ENCODE measurements at regions not wholly inside any gene's neighbourhood (a gene's known extent, or its start where the extent isn't known, plus 50 kb on each side); places are given as distances from the start of the nearest gene placed in this dataset.
"Not testable (repeated sequence)": the region's sequence is repeated elsewhere in the genome, so short reads cannot be mapped to it uniquely, and the experiment has no call there.

DNA sequence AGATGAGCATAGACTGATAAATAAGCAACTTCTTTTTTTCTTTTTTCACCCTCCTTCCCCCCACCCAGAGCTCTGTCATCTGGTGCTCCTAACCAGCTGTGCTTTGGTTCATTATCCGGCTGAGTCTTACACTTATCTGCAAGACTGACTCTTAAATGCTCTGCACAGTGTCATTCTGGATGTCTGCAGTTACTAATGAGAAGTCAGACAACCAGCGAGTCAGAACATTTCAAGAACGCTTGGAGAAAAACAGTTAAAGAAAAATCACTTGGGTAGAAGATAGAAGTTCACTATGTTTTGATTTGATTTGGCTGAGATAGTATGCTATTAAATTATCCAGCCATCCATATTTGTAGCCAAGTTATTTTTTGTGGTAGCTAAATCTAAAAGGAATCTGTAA is 328.9 kb upstream of the PRICKLE1 start:
- Histone ChIP-seq H3K4me3 (no peak overlapping the region), H3K4me1 (peaks cover 13% of the 10 kb centered on the region), H3K27ac (no peak overlapping the region), H3K27me3 (ENCODE audit: low read depth) (no peaks in the 10 kb centered on the region), H3K36me3 (no peaks in the 10 kb centered on the region), H3K9me3 (peaks cover 2% of the 10 kb centered on the region)
- intact Hi-C loops (cut with DNase I), result no loop called here
- ATAC-seq (no peak), DNase-seq (no peak)
- TF ChIP-seq, protein P1, sequence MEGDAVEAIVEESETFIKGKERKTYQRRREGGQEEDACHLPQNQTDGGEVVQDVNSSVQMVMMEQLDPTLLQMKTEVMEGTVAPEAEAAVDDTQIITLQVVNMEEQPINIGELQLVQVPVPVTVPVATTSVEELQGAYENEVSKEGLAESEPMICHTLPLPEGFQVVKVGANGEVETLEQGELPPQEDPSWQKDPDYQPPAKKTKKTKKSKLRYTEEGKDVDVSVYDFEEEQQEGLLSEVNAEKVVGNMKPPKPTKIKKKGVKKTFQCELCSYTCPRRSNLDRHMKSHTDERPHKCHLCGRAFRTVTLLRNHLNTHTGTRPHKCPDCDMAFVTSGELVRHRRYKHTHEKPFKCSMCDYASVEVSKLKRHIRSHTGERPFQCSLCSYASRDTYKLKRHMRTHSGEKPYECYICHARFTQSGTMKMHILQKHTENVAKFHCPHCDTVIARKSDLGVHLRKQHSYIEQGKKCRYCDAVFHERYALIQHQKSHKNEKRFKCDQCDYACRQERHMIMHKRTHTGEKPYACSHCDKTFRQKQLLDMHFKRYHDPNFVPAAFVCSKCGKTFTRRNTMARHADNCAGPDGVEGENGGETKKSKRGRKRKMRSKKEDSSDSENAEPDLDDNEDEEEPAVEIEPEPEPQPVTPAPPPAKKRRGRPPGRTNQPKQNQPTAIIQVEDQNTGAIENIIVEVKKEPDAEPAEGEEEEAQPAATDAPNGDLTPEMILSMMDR (IDR thresholded peaks at IDR 0.05), result no peak

DNA sequence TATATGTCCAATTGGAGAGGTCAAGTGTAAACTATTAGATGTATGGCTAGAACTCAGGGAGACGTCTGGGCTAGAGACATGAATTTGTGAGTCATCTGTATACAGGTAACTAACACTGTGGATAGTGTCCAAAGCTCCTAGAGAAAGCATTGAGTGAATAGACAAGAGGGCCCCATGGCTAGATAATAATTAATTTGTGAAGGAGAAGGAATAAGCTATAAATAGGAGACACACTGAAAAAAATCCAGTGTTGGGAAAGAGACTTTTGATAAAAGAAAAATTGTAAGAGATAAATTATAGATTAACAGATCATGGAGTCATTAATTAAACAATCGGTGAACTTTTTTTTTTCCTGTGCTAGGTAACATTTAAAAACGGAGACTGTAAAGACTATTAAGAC is 326.6 kb upstream of the PRICKLE1 start:
- TF ChIP-seq, protein P1 (IDR thresholded peaks at IDR 0.05), result no peak
- Histone ChIP-seq H3K27me3 (ENCODE audit: low read depth) (no peaks in the 10 kb centered on the region), H3K4me3 (no peak overlapping the region)

DNA sequence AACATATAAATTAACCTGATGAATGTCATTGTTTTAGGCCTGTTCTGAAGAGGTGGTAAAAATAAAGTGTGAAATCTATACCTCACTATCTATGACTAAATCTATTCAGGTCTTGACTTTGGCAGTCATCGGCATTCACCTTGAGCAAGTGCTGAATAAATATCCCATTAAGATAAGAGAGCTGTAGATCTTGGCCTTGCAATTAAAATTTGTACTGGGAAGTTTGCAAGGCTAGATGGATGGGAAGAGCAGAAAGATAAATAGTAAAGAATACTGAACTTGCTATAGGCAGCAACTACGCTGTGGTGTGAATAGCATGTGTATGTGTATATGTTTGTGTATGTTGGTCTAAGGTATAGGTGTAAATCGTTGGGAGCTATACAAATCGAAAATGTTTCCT is 325.9 kb upstream of the PRICKLE1 start:
- TF ChIP-seq, protein P1 (IDR thresholded peaks at IDR 0.05), result no peak
- DNase-seq (no peak), ATAC-seq (peak in 1 of 2 donors; percentile 44)
- Histone ChIP-seq H3K4me1 (no peaks in the 10 kb centered on the region), H3K9me3 (peaks cover 6% of the 10 kb centered on the region), H3K36me3 (no peaks in the 10 kb centered on the region), H3K27ac (no peak overlapping the region), H3K27me3 (ENCODE audit: low read depth) (no peaks in the 10 kb centered on the region), H3K4me3 (no peak overlapping the region)
- intact Hi-C loops (cut with DNase I), result no loop called here

More for the DNA sequence above, 326.6 kb upstream of the PRICKLE1 start:
- no peak for DNase-seq
- Histone ChIP-seq H3K27ac (no peak overlapping the region), H3K36me3 (no peaks in the 10 kb centered on the region), H3K4me1 (no peaks in the 10 kb centered on the region), H3K9me3 (peaks cover 6% of the 10 kb centered on the region)
- intact Hi-C loops (cut with DNase I), result no loop called here
- peak in 1 of 2 donors; percentile 49 for ATAC-seq

DNA sequence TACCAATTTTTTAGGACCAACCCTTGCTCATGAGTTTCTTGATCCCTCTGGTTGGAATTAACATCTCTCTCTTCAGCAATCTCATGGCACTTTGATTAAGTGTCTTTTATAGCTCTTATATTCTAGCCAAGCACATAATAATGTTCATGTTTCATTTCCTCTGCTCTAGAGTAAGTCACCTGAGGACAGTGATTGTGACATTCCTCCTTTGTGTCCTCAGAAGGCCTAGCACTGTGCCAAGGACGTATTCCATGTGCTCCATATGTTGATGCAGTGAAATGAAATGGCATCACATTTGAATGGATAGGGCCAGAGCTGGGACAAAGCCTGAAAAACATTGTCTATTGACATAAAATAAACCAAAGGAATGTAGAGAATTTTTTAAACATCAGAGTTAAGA is 322.8 kb upstream of the PRICKLE1 start:
- TF ChIP-seq, protein P1 (IDR thresholded peaks at IDR 0.05), result no peak
- intact Hi-C loops (cut with DNase I), result no loop called here
- Histone ChIP-seq H3K4me3 (no peak overlapping the region), H3K4me1 (no peaks in the 10 kb centered on the region), H3K9me3 (peaks cover 6% of the 10 kb centered on the region), H3K27me3 (ENCODE audit: low read depth) (no peaks in the 10 kb centered on the region), H3K36me3 (no peaks in the 10 kb centered on the region), H3K27ac (no peak overlapping the region)
- DNase-seq (no peak), ATAC-seq (no peak)

DNA sequence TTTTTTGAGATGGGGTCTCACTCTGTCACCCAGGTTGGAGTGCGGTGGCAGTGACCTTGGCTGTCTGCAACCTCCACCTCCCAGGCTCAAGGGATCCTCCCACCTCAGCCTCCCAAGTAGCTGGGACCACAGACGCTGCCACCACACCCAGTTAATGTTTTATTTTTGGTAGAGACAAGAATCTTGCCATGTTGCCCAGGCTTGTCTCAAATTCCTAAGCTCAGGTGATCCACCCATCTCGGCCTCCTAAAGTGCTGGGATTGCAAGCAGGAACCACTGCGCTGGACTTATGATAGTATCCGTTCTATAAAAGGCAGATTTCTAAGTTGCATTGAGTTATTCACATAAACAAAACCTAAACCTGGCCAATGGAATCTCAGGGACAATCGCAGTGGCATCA is 321.1 kb upstream of the PRICKLE1 start:
- H3K27ac ChIP-seq, result no peak overlapping the region
- peaks cover 6% of the 10 kb centered on the region for H3K9me3 ChIP-seq
- TF ChIP-seq, protein P1 (IDR thresholded peaks at IDR 0.05), result no peak
- H3K27me3 ChIP-seq (ENCODE audit: low read depth), result no peaks in the 10 kb centered on the region
- no peak overlapping the region for H3K4me3 ChIP-seq
- DNase-seq (no peak), ATAC-seq (no peak)
- no peaks in the 10 kb centered on the region for H3K36me3 ChIP-seq
- intact Hi-C loops (cut with DNase I), result no loop called here
- no peaks in the 10 kb centered on the region for H3K4me1 ChIP-seq

DNA sequence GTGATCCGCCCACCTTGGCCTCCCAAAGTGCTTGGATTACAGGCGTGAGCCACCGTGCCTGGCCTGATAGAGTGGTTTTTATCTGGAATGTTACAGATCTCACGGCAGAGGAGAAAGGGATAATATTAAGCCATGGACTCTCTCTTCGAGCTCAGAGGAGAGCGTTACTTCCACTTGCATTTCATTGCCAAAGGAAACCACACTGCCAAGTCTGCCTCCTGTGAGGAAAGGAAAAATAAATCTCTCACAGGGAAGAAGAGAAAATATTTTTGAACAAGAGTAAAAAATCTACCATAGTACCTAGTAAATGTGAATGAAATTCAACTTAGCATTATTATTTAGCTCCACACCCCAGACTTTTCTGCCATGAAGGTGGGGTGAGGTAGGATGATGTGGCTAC is 319.2 kb upstream of the PRICKLE1 start:
- no peak overlapping the region for H3K27ac ChIP-seq
- no peak for DNase-seq
- ATAC-seq, result no peak
- H3K9me3 ChIP-seq, result peaks cover 6% of the 10 kb centered on the region
- H3K4me1 ChIP-seq, result no peaks in the 10 kb centered on the region
- H3K4me3 ChIP-seq, result no peak overlapping the region
- no peaks in the 10 kb centered on the region for H3K27me3 ChIP-seq (ENCODE audit: low read depth)
- TF ChIP-seq, protein P1 (IDR thresholded peaks at IDR 0.05), result no peak
- no peaks in the 10 kb centered on the region for H3K36me3 ChIP-seq
- intact Hi-C loops (cut with DNase I), result no loop called here

DNA sequence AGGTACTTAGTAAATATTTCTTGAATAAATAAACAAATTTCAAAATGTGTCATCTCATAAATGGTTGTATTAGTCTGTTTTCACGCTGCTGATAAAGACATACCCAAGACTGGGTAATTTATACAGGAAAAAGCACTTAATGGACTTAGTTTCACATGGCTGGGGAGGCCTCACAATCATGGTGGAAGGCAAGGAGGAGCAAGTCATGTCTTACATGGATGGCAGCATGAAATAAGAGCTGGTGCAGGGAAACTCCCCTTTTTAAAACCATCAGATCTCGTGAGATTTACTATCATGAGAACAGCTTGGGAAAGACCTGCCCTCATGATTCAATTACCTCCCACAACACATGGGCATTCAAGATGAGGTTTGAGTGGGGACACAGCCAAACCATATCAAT is 317.3 kb upstream of the PRICKLE1 start:
- H3K27me3 ChIP-seq (ENCODE audit: low read depth); H3K27ac ChIP-seq; H3K36me3 ChIP-seq; DNase-seq; intact Hi-C loops (cut with DNase I); H3K4me1 ChIP-seq; ATAC-seq; H3K9me3 ChIP-seq; H3K4me3 ChIP-seq: not testable (repeated sequence)

Measured in lower lobe of right lung (tissue), 2 donors.